NCI-H510A (cell line): ENCODE measurements at regions not wholly inside any gene's neighbourhood (a gene's known extent, or its start where the extent isn't known, plus 50 kb on each side); places are given as distances from the start of the nearest gene placed in this dataset.
"Not testable (repeated sequence)": the region's sequence is repeated elsewhere in the genome, so short reads cannot be mapped to it uniquely, and the experiment has no call there.

Experiments
- DNase-seq: peaks from one replicate; lab custom pipeline; 2025; lab: John Stamatoyannopoulos, UW

DNA sequence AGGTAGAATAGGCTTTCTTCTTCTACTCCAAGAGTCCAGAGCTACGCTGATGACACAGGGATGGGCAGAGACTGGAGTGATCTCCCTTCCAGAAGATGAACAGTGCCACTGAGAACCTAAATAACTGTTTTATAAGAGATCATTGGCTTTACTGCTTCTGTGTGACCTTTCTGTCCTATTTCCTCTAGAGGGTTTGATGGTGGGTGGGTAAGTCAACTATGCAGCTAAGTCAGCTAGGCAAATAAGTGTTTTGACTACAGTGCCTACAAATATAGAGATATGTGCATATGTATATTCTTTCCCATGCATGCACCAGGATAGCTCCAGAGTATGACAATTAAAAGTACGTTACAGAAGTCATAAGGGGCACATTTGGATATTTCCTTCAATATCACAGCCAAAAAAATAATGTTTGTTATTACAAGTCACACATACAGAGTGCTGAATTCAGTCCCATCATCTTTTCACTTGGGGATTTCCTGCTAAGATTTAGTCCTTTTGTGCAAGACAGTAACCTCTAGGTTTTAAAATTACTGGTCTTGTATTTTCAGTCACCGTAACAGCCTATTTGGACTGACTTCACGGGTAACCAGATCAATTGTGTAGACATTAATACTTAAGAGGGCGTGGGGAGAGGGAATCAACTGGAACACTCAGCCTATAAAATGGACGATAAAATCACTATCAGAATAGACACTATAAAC is 412.6 kb upstream of the SOX5 start:
- no peak for DNase-seq

DNA sequence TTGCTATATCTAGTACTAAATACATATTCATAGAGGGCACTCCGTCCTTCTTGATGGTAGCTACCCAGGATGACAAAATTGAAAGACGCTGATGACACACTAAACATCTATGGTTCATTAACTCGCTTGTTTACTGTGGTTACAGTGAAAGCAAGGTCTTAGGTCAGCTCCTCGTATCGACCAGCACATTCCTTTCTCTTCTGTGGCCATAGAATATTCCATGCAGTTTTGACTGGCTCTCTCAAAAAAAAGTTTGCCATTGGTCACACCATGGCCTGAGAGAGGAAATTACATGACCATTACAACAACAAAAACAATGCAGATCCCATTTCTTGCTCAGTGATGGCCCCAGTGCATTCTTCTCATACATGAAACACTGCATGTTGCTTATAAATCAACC is 411.4 kb upstream of the SOX5 start:
- no peak for DNase-seq

DNA sequence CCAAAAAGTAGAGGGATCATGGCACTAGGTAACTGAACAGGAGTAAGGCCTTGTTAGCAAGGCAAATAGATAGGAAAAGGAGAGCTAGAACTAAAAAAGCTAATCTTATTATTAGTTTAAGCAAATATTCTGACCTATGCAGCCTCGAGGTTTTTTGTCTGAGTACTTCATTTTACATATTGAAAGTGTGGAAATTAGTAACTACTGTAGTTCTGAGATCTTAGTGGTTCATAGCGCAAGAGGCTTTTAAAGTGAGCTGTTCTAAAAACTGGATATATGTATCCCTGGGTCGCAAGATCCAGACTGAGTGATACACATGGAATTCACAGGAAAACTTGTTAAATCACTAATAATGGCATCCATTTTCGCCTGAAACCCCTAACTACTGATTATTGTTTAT is 411.0 kb upstream of the SOX5 start:
- DNase-seq: no peak

DNA sequence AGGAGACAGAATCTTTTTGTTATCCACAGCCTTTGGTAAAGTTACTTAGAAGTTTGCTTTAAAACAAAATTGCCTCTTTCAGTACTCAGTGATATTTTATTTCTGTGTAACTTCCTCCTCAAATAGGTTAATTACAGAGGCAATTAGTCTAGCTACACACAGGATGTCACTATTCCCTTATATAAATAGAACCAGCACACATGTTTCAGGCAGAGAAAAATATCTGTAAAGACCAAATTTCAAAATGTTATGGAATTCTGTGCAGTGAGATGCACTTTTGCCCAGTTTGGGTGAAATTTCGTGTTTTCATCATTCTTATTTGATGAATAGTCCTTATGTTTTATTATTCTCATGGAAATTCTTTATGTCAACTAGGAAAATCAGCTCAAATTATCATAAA is 410.6 kb upstream of the SOX5 start:
- DNase-seq: no peak

DNA sequence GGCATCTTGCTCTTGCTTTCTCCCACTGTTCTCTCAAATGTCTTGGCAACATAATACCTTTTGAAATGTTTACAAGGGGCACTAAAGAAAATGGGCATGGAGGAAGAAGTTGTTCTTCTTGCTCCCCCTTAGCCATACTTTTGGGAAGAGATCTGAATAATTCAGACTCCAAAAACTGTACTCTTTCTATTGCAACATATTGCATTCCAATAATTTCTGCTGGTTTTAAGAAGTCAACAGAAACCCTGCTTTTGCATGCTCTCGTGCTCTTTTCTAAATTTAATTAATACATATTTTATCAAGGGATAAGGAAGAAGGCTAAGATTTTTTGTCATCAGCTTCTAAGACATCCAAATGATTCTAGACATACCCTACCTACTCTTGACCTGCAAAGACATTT is 409.9 kb upstream of the SOX5 start:
- no peak for DNase-seq

DNA sequence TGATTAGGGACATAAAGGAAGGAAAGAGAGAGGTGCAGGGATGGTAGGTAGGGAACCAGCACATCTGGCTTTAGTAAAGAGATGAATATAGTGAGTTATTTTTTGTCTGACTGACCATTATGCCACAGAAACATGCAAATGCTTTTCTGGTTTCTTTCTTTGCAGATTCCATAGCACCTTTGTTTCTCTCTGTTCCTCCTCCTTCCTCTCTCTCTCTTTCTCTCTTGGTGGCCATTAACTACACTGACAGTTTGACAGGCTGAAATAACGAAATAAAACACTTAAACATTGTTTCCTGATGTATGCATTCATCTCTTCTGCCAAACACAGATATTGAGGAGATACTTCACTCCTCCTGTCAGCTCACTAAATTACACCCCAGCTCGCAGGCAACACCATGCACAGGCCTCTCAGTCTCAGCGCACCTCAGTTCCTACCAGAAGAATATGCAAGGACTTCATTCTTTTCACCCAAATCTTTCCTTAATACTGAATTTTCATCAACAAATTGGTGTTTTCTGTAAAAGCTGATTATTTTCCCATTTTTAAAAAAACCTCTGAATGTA is 406.9 kb upstream of the SOX5 start:
- DNase-seq: no peak

DNA sequence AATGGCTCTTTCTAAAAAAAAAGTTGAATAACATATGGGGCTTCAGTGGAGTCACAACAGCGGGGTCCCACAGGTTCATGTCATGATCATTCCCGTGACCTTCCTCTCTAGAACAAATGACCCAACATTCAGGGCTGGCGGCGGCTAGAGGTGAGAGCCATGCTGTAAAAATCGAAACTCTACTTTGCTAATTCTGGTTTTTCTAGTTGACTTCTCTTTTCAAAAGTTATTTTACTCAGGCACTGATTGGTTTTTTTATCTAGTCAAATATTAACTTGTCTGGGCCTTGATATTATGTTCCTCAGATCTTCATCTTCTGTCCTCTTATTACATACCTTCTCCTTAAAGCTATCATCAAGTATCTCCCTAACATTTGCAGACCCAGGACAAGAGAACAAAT is 402.9 kb upstream of the SOX5 start:
- DNase-seq: no peak

DNA sequence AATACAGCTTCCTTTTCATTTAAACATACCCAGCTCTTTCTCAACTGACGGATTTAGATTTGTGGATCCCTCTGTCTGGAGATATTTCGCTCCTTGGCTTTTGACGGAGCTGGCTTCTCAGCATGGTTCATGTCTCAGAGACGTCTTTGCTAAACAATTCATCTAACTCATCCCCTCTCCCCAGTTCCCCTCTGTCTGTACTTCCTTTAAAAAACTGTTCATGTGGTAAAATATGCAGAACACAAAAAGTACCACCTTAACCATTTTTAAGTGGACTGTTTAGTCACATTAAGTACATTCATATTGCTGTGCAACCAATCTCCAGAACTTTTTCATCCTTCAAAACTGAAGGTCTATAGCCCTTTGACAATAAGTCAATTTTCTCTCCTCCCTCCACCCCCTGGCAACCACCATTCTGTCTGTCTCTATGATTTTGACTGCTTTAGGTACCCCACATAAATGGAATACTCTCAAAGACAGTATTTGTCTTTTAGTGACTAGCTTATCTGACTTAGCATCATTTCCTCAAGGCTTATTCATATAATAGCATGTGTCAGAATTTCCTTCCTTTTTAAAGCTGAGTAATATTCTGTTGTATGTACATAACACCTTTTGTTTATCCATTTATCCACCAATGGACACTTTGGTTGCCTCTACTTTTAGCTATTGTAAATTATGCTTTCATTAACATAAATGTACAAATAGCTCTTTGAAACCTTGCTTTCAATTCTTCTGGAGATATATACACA is 399.8 kb upstream of the SOX5 start:
- DNase-seq: no peak

DNA sequence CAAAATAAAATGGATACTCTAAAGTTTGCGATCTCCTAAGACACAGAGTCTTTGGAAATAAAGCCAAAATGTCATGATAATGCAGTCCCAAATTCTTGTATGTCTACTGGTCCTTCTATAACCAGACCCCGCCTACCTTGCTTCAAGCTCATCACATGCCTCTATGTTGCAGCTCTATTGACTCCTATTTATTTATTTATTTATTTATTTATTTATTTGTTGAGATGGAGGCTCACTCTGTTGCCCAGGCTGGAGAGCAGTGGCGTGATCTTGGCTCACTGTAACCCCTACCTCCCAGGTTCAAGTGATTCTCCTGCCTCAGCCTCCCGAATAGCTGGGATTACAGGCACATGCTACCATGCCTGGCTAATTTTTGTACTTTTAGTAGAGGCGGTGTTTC is 398.7 kb upstream of the SOX5 start:
- not testable (repeated sequence) for DNase-seq

DNA sequence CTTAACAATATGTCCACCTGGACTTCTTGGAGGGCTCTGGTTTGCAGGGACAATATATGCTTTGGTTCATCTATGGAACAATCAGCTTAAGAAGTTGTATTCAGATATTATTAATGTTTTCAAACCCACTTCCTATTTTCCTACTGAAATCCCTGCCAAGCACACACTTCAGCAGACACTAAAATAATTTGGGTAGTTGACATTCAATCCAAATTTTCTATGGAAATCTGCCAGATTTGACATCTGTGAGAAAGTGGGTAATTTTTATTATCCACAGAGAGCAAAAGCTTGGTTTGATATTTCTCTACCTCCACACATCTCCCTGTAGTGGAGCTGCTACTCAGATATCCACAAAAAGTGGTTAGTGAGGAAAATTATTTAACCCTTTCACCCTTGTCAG is 378.8 kb upstream of the SOX5 start:
- DNase-seq: no peak

DNA sequence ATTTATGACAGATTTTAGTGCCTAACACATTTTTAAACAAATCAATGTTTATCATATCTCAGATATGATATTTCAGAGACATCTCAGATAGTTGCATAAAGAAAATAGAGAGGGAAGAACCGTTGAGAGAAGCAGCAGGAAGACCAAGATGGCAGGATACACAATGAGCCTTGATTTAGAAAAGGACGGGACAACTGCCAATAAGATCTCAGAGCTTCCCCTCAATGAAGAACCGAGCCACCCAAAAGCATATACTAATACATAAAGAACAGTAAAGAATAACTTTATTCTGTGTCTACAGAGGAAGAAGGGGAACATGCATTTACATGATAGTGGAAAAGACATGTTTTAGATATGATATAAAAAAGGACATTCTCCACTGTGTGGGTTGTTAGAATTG is 375.9 kb upstream of the SOX5 start:
- no peak for DNase-seq

DNA sequence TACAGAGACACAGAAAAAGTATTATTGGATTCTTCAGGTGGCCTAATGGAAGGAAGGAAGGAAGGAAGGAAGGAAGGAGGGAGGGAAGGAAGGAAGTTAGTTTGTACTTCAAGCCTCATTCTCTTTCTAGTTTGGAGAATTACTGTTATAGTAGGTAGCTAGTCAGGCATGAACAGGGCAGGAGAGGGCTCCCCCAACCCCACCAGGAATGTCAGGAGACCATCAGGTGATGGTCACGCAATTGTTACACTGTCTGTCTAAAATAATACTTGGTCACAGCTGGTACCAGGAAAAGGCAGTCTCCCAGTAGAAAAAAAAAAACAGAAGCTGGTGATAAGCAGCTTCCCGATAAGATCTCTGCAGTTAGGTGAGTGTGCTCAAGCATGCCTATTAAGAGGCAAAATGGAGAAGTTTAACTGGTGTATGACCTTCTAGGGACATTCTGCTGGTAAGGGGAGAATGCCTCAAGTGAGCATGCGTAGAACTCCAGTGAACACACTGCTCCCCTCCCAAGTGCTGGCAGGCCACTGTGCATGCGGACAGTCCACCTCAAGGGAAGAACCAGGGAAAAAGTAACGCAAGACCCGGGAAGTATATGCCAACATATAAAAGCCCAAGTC is 358.4 kb upstream of the SOX5 start:
- no peak for DNase-seq

DNA sequence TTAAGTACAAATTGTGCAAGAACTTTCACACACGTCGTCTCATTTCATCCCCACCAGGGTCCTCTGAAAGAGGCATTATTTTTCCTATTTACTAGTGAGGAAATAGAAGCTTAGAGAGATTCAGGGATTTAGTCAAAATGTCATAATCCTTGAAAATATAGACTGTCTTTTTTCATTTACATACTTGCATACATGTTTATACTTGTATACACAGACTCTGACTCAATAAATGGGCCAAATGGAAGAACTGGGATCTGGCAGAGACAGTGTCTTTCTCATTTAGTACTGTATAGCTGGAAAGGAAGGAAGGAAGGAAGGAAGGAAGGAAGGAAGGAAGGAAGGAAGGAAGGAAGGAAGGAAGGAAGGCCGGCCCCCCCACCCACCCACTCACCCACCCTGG is 357.7 kb upstream of the SOX5 start:
- DNase-seq: no peak

DNA sequence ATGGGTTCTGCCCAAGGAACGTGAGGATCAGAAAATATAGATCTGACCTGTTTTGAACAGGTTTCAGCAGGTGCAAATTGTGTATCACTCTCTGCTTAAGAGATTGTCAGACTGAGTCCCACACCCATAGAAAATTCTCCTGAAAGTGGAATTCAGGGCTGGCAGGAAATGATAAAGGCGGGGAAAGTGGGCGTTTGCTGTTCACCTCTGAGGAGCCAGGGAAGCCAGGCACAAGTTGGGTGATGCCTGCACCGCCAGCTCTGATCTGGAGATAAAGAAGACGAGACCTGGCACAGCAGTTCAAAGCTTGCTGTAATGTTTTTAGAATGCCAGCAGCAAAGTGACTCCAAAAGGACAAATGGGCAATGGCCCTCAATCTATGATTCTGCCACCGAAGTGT is 356.5 kb upstream of the SOX5 start:
- DNase-seq: no peak

DNA sequence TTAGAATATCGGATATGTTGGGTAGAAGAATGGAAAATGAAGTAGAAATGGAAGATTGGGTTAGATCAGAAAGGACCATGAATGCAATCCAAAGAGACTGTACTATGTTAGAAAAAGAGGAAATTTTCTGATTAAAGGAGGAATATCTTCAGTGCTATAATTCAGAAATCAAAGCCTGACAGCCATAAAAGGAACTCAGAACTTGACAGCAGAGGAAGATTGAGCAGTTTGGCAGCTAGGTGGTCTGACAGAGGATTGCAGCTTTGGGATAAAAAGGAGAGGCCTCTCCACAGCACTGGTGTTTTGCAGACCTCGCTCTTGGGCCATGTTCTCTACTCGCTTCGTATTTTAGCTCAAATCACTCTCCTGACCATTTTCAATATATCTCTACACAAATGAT is 354.8 kb upstream of the SOX5 start:
- DNase-seq: no peak

DNA sequence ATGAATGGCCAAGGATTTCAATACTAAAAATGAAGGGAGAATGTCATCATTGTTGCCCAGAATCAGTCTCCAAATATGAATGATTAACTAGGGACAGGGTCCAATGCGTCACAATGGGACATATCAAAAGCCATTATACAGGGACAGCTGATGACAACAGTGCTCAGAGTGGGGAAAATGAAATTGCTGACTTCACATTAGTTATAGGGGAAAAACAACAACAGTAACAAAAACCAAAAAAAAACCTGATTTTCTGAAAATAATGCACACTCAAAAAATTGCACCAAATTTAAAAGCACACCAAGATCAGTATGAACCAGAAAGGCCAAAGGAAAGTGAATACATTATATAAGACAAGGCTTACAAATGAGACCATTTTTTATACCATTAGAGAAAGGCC is 353.2 kb upstream of the SOX5 start:
- DNase-seq: no peak

DNA sequence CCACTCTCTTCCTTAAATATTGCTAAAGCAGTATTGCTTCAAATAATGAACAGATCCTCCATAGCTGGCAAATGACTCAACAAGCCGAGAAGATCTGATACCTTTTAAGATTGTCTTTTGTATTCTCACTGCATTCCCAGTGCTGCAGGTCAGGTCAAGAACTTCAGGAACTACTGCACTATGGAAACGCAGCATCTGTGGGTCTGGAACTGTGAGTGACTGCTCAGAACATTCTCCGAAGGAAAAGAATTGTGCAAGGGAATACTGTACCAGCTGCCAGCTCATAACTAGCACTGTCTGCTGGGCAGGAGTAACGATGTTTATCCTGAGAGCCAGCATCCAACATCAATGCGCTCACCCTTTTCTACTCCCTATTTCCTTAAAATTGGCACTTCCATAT is 348.0 kb upstream of the SOX5 start:
- no peak for DNase-seq

DNA sequence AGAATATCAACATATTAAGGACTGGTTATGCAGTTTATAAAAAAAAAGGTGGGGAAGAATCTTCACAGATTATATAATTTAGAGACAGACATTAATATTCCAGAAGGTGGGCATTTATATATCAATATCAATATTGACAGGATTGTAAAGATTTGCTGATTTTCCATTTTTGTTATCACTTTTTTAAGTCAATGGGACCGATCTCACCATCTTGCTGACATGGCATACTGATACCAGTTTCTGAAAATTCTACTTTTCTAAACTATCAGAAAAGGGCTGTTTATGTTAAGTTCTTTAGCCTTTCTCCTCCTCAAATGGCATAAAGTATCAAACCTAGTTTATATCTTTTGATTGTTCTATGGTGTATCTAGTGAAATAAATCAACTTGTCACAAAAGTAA is 344.1 kb upstream of the SOX5 start:
- DNase-seq: no peak

DNA sequence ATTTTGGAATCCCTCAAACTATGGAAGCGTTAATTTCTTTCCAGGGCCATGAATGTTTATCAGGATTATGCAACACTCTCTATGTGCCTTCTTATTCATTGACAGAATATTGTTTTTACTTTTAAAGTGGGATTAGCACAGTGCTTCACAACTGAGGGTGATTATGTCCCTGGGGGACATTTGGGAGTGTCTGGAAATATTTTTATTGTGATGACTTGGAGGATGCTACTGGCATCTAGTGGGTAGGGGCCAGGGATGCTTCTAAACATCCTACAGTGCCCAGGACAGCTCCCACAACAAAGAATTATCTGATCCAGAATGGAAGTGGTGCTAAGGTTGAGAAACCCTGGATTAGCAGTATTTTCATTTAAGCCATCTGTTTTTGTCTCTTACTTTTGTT is 338.5 kb upstream of the SOX5 start:
- no peak for DNase-seq

DNA sequence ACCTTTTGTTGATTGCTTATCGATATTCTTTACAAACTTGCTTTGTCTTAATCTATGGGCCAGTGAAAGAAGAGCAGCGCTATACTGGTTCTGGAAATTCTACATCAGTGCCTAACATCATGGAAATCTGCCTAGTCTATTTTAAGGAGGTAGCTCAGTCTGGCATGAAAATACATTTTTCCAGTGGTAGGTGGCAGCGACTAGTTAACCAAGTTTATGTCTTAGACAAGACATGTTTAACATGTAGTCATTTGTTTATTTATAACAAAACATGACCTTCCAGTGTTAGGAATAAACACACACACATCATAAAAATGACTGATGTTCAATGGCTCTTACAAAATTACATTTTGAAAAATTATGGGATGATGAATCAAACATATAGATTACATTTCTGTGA is 336.0 kb upstream of the SOX5 start:
- no peak for DNase-seq

DNA sequence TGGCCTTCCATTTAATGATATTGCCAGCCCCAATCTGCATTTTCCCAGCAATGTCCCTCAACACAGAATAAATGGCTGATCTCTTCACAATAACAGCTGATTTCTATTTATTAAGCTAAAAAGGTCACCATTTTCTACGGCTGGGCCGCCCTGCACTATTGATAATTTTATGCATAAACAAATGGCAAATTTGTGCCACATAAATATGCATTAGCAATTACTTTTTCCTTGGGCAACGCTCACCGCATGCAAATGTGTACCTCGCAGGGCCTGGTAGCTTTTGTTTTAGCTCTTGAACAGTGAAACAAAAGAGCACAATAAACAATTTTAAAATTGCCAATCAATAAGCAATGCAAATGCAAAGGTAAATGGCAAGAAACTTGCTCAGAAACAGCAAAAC is 331.9 kb upstream of the SOX5 start:
- no peak for DNase-seq

DNA sequence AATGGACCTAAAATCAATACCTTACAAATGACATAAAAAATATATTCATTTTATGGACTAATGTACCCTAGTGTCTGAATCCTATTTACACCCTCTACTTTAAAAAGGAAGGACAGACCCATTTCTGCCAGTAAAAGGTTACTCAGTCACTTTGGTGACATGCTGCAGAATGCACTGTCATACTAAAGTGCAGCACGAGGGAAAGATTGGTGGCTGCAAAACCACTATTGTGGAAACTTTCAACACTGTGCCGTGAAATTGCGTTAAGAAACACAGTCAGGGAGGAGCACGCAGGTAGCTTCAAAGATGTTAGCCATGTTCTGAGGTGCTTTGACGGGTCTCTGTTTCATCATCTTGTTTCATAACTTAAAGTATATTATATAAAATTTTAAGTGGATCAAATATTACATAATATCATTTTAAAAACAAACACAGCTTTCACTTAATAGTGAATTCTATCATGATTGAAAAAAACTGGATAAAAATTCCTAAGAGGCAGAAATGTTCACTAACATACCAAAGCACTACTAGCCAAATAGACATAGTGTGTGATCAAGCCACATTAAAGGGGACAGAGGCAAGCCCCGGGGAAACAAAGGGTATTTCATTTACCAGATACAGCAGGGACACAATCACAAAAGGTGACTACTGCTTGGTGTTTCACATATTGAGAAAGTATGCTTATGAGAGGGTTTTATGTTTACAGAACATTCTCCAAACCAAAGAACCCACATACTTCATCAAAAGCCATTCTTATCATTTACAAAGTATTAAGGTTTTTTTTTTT is 330.8 kb upstream of the SOX5 start:
- DNase-seq: no peak
